Neural cell (in vitro differentiated cells): ENCODE measurements at regions not wholly inside any gene's neighbourhood (a gene's known extent, or its start where the extent isn't known, plus 50 kb on each side); places are given as distances from the start of the nearest gene placed in this dataset.

Source experiments
- H2AFZ ChIP-seq: fragments of 200-600, 300-800 bp; sonication (generic), shearing (Covaris generic); 2 replicates; pipeline ENCODE4 v1.6.0; 2014; ENCODE audit warnings: low read depth, mild to moderate bottlenecking, antibody characterized with exemption, low read length, moderate library complexity
- H3F3A ChIP-seq: fragments of 200-600 bp; shearing (Covaris generic); 2 replicates; pipeline ENCODE4 v1.6.1; 2016; ENCODE audit warnings: mild to moderate bottlenecking, moderate library complexity, mixed read lengths, antibody characterized with exemption, low read length; ENCODE audit not compliant: insufficient read depth, poor library complexity, severe bottlenecking
- H3K27ac ChIP-seq: fragments of 200-600, 300-800 bp; sonication (generic), shearing (Covaris generic); 2 replicates; pipeline ENCODE4 v1.5.1; 2014; ENCODE audit warnings: mild to moderate bottlenecking, low read length, moderate library complexity
- H3K27me3 ChIP-seq: fragments of 300-800, 200-600 bp; sonication (generic), shearing (Covaris generic); 2 replicates; pipeline ENCODE4 v1.6.0; 2014; ENCODE audit warnings: mild to moderate bottlenecking, low read depth, low read length, moderate library complexity; ENCODE audit not compliant: insufficient read depth
- H3K36me3 ChIP-seq: fragments of 300-800, 200-600 bp; sonication (generic), shearing (Covaris generic); 2 replicates; pipeline ENCODE4 v1.5.1; 2014; ENCODE audit warnings: mild to moderate bottlenecking, antibody characterized with exemption, low read length, moderate library complexity; ENCODE audit not compliant: insufficient read depth
- H3K4me2 ChIP-seq: fragments of 300-800, 200-600 bp; sonication (generic), shearing (Covaris generic); 2 replicates; pipeline ENCODE4 v1.6.0; 2014; ENCODE audit warnings: mild to moderate bottlenecking, low read length
- H3K4me3 ChIP-seq: fragments of 300-800, 200-600 bp; sonication (generic), shearing (Covaris generic); 2 replicates; pipeline ENCODE4 v1.5.1; 2014; ENCODE audit warnings: mild to moderate bottlenecking, low read length, moderate library complexity
- H3K79me2 ChIP-seq: fragments of 200-600 bp; shearing (Covaris generic); replicated peaks from 2 replicates; pipeline ENCODE4 v1.6.0; 2014; ENCODE audit warnings: mild to moderate bottlenecking, low read length, moderate library complexity; ENCODE audit not compliant: insufficient read depth
- H3K9ac ChIP-seq: fragments of 300-800, 200-600 bp; sonication (generic), shearing (Covaris generic); 2 replicates; pipeline ENCODE4 v1.6.1; 2016; ENCODE audit warnings: mild to moderate bottlenecking, low read length, mixed read lengths
- H3K9me2 ChIP-seq: fragments of 200-600 bp; shearing (Covaris generic); 2 replicates; pipeline ENCODE4 v1.6.1; 2016; ENCODE audit warnings: mild to moderate bottlenecking, low read length, mixed read lengths; ENCODE audit not compliant: insufficient read depth
- H3K9me3 ChIP-seq: fragments of 200-600, 300-800 bp; sonication (generic), shearing (Covaris generic); 2 replicates; pipeline ENCODE4 v1.6.1; 2016; ENCODE audit warnings: mild to moderate bottlenecking, mixed run types, low read length, moderate library complexity, mixed read lengths
- H4K20me1 ChIP-seq: fragments of 200-600 bp; shearing (Covaris generic); 2 replicates; pipeline ENCODE4 v1.6.1; 2016; ENCODE audit warnings: mild to moderate bottlenecking, mixed run types; ENCODE audit not compliant: insufficient read depth
- EP300 ChIP-seq: fragments of 450-650 bp; conservative IDR thresholded peaks from 2 replicates; pipeline ENCODE4 v1.6.1; 2014; ENCODE audit warnings: antibody characterized with exemption, mild to moderate bottlenecking, moderate library complexity; ENCODE audit not compliant: poor library complexity, severe bottlenecking
- EZH2 ChIP-seq: fragments of 200-600, 300-800 bp; shearing (Covaris generic), sonication (generic); IDR thresholded peaks from 2 replicates; pipeline ENCODE4 v1.6.1; 2014; ENCODE audit warnings: antibody characterized with exemption, low read length, borderline replicate concordance, mild to moderate bottlenecking; ENCODE audit not compliant: insufficient read depth, poor library complexity, severe bottlenecking
- MXI1 ChIP-seq: fragments of 450-650 bp; conservative IDR thresholded peaks from 2 replicates; pipeline ENCODE4 v1.6.1; 2014; ENCODE audit warnings: antibody characterized with exemption, mild to moderate bottlenecking; ENCODE audit not compliant: poor library complexity, severe bottlenecking
- POLR2AphosphoS5 ChIP-seq: IDR thresholded peaks from 2 replicates; pipeline ENCODE4 v1.6.1; 2012
- RAD21 ChIP-seq: fragments of 450-650 bp; conservative IDR thresholded peaks from 2 replicates; pipeline ENCODE4 v1.6.1; 2014; ENCODE audit warnings: antibody characterized with exemption, mild to moderate bottlenecking, moderate library complexity
- SMC3 ChIP-seq: fragments of 450-650 bp; conservative IDR thresholded peaks from 2 replicates; pipeline ENCODE4 v1.6.1; 2014; ENCODE audit warnings: antibody characterized with exemption, mild to moderate bottlenecking, moderate library complexity; ENCODE audit not compliant: poor library complexity
- TAF1 ChIP-seq: IDR thresholded peaks from 2 replicates; pipeline ENCODE4 v1.6.1; 2012; ENCODE audit warnings: low read depth
- TF ChIP-seq, protein P1 (sequence below): fragments of 450-650 bp; IDR thresholded peaks from 2 replicates; pipeline ENCODE4 v1.5.1; 2014; ENCODE audit warnings: antibody characterized with exemption, mild to moderate bottlenecking, moderate library complexity; ENCODE audit not compliant: poor library complexity, severe bottlenecking
- TF ChIP-seq, protein P2 (sequence below): IDR thresholded peaks from 2 replicates; pipeline ENCODE4 v1.6.1; 2012; ENCODE audit warnings: borderline replicate concordance

DNA sequence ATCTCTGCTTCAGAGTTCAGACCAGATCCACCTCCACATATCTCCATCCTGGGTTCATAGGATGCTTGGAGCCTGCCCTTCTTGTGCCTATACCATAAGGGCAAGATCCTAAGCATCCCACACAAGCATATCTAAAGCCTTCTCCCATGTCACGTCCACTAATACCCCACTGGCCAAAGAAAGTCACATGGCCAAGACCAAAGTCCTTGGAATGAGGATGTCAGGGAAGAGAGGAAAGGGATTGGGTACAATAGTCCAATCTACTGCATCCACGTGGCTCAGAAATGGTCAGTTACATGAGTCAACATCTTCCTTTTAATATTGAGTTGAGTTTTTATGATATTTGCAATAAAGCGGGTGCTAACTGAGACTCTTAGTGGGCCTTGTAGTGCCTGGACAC lies 515.9 kb upstream of the SULF2 start:
- H3F3A ChIP-seq: no peaks in the 10 kb centered on the region
- H3K36me3 ChIP-seq: no peaks in the 10 kb centered on the region
- H4K20me1 ChIP-seq: no peaks in the 10 kb centered on the region
- no peak overlapping the region for H3K9ac ChIP-seq
- H3K9me2 ChIP-seq: no peaks in the 10 kb centered on the region
- TF ChIP-seq MXI1: no peak
- no peak for TF ChIP-seq POLR2AphosphoS5
- no peak for TF ChIP-seq EZH2
- TF ChIP-seq, protein P1, sequence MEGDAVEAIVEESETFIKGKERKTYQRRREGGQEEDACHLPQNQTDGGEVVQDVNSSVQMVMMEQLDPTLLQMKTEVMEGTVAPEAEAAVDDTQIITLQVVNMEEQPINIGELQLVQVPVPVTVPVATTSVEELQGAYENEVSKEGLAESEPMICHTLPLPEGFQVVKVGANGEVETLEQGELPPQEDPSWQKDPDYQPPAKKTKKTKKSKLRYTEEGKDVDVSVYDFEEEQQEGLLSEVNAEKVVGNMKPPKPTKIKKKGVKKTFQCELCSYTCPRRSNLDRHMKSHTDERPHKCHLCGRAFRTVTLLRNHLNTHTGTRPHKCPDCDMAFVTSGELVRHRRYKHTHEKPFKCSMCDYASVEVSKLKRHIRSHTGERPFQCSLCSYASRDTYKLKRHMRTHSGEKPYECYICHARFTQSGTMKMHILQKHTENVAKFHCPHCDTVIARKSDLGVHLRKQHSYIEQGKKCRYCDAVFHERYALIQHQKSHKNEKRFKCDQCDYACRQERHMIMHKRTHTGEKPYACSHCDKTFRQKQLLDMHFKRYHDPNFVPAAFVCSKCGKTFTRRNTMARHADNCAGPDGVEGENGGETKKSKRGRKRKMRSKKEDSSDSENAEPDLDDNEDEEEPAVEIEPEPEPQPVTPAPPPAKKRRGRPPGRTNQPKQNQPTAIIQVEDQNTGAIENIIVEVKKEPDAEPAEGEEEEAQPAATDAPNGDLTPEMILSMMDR: no peak
- TF ChIP-seq, protein P2, sequence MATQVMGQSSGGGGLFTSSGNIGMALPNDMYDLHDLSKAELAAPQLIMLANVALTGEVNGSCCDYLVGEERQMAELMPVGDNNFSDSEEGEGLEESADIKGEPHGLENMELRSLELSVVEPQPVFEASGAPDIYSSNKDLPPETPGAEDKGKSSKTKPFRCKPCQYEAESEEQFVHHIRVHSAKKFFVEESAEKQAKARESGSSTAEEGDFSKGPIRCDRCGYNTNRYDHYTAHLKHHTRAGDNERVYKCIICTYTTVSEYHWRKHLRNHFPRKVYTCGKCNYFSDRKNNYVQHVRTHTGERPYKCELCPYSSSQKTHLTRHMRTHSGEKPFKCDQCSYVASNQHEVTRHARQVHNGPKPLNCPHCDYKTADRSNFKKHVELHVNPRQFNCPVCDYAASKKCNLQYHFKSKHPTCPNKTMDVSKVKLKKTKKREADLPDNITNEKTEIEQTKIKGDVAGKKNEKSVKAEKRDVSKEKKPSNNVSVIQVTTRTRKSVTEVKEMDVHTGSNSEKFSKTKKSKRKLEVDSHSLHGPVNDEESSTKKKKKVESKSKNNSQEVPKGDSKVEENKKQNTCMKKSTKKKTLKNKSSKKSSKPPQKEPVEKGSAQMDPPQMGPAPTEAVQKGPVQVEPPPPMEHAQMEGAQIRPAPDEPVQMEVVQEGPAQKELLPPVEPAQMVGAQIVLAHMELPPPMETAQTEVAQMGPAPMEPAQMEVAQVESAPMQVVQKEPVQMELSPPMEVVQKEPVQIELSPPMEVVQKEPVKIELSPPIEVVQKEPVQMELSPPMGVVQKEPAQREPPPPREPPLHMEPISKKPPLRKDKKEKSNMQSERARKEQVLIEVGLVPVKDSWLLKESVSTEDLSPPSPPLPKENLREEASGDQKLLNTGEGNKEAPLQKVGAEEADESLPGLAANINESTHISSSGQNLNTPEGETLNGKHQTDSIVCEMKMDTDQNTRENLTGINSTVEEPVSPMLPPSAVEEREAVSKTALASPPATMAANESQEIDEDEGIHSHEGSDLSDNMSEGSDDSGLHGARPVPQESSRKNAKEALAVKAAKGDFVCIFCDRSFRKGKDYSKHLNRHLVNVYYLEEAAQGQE: no peak
- TF ChIP-seq RAD21: no peak
- H3K9me3 ChIP-seq: no peaks in the 10 kb centered on the region
- H3K4me3 ChIP-seq: no peak overlapping the region
- no peaks in the 10 kb centered on the region for H3K79me2 ChIP-seq
- H3K27me3 ChIP-seq: no peaks in the 10 kb centered on the region
- no peak overlapping the region for H3K4me2 ChIP-seq
- no peak overlapping the region for H3K27ac ChIP-seq
- H2AFZ ChIP-seq: no peak overlapping the region

- no peaks in the 10 kb centered on the region for H3K9me3 ChIP-seq
- H3K27ac ChIP-seq: no peak overlapping the region
- H3K4me3 ChIP-seq: no peak overlapping the region
- no peaks in the 10 kb centered on the region for H3K27me3 ChIP-seq
- no peaks in the 10 kb centered on the region for H3F3A ChIP-seq
- no peak overlapping the region for H3K9ac ChIP-seq
- no peak overlapping the region for H2AFZ ChIP-seq
- no peaks in the 10 kb centered on the region for H3K79me2 ChIP-seq
- no peaks in the 10 kb centered on the region for H3K36me3 ChIP-seq
- no peaks in the 10 kb centered on the region for H3K9me2 ChIP-seq
- TF ChIP-seq SMC3 (no peak), EZH2 (no peak), RAD21 (no peak), TAF1 (no peak), EP300 (no peak)
- TF ChIP-seq, protein P2: no peak
- H4K20me1 ChIP-seq: no peaks in the 10 kb centered on the region
- H3K4me2 ChIP-seq: no peak overlapping the region
These were observed 515.2 kb upstream of the SULF2 start for GRCh38 chr20:48300529-48300928.
